ENCODE measurements at regions not wholly inside any gene's neighbourhood (a gene's known extent, or its start where the extent isn't known, plus 50 kb on each side); places are given as distances from the start of the nearest gene placed in this dataset.

DNA sequence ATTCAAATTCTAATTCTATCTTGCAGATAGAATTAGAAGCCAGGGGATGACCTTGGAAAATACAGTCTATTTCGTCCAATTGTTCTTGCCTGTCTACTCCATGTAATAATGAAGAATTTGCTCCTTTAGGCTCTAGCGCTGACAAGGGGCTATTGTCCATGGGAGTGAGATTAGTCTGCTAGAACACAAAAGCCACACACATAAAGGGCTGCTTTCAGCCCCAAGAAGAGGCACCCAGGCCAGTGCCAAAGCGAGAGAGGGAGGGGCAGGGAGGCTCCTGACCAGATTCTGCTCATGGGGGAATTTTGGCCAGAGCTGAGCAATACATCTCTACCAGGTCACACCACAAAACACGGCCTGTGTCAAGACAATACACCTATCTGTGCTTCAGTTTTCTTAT is 1306.9 kb downstream of the UQCRFS1 start:
- TF ChIP-seq, protein P1, sequence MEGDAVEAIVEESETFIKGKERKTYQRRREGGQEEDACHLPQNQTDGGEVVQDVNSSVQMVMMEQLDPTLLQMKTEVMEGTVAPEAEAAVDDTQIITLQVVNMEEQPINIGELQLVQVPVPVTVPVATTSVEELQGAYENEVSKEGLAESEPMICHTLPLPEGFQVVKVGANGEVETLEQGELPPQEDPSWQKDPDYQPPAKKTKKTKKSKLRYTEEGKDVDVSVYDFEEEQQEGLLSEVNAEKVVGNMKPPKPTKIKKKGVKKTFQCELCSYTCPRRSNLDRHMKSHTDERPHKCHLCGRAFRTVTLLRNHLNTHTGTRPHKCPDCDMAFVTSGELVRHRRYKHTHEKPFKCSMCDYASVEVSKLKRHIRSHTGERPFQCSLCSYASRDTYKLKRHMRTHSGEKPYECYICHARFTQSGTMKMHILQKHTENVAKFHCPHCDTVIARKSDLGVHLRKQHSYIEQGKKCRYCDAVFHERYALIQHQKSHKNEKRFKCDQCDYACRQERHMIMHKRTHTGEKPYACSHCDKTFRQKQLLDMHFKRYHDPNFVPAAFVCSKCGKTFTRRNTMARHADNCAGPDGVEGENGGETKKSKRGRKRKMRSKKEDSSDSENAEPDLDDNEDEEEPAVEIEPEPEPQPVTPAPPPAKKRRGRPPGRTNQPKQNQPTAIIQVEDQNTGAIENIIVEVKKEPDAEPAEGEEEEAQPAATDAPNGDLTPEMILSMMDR (conservative IDR thresholded peaks at IDR 0.05 in 1 of 2, IDR thresholded peaks at IDR 0.05 in 1 of 2; ENCODE audit: extremely low read depth in 1 of 2, insufficient read depth in 1 of 2, low read depth in 1 of 2, low read length in 2 of 2) = no peak
- no peak for TF ChIP-seq EZH2 (IDR thresholded peaks at IDR 0.05; ENCODE audit: borderline replicate concordance, low read length)

Measured in mammary epithelial cell (primary cell).